ENCODE measurements at regions not wholly inside any gene's neighbourhood (a gene's known extent, or its start where the extent isn't known, plus 50 kb on each side); places are given as distances from the start of the nearest gene placed in this dataset.

GRCh38 chr3:176959867-176960266, 237.4 kb downstream of the TBL1XR1 start:
- no peak for TF ChIP-seq CTCF (IDR thresholded peaks at IDR 0.05)
- no peak for TF ChIP-seq EP300 (IDR thresholded peaks at IDR 0.05)

All from gastroesophageal sphincter (tissue), 3 donors.